ENCODE measurements at regions not wholly inside any gene's neighbourhood (a gene's known extent, or its start where the extent isn't known, plus 50 kb on each side); places are given as distances from the start of the nearest gene placed in this dataset.
A peak's percentile ranks its signal among the peaks of the same experiment; 100 is the strongest.
"Not testable (repeated sequence)": the region's sequence is repeated elsewhere in the genome, so short reads cannot be mapped to it uniquely, and the experiment has no call there.

DNA sequence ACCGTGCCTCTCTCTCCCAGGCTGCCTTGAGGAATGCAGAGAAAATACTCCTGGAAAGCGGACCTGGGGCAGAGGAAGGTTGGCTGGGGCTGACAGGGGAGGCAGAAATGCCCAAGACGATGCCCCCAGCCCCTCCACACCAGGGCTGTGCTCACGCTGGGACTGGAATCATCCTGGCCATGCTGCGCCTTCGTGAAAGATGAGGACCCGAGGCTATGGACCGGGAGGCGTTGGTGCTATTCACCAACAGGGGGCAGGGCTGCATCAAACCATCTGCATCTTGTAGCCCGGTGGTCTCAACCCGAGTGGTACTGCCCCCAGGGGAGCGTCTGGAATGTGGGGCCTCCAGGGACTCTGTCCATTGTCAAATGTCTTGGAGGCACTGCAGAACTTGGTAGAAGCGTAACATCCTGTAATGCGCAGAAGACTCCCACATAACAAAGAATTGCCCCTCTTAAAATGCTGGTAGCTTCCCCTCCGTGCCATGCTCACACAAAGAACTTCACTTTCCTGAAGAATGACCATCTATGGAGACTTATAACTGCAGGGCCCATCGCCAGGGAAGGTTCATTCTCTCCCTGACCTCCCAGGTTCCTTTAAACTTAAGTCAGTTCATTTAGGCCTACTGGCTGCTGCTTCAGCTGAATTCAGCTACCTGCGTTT is 251.2 kb downstream of the RRAGC start:
- peak in 1 of 2 experiments; percentile 5 for DNase-seq

DNA sequence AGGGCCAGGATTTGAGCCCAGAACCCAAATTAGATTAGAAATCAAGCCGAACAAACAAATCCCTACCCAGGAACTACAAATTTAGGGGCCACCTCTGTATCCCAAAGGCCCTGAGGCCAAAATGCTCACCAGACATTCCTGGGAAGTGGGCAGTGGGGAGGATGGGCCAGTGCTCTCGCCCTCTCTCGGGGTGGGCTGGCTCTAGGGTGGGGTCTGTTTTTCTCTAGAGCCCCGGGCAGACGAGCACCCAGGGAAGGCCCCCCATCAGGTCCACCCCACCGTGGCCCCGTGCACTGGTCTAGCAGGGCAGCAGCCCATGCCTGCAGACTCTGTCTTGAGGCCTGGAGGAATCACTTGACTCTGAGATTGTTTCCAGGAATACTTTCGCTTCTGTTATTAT is 252.0 kb downstream of the RRAGC start:
- DNase-seq = no peak

DNA sequence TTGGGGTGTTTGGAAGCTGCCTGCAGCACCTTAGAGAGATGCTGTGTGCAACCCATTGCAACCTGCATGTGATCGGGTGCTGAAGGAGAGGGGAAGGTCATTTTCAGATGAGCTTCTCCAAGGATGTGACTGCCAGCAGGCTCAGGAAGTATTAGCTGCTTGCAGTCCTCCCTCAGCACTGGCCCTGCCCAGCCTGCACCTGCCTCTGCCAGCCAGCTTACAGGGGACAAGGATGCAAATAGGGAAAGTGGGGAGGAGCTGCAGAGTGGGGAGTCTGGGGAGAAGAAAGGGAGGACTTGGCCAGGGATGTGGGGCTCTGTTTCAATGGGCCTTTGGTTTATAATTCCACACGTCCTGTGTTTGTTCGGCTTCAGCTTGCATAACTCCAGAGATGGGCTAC is 254.5 kb downstream of the RRAGC start:
- DNase-seq = no peak

DNA sequence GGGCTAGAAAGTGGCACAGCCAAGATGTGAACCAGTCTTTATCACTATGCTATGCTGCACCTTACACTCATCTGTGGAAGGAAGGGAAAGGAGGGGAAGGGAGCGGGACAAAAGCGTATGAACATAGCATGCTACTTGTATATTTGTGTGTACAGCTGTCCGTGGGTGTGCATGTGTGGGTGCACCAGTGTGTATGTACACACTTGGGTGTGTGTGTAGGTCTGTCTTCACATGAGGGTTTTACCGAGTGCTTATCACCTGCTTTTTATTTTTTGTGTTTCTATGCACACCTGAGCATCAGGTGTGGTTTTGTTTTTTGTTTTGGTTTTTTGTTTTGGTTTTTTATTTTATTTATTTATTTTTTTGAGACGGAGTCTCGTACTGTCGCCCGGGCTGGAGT is 255.7 kb downstream of the RRAGC start:
- DNase-seq = no peak

DNA sequence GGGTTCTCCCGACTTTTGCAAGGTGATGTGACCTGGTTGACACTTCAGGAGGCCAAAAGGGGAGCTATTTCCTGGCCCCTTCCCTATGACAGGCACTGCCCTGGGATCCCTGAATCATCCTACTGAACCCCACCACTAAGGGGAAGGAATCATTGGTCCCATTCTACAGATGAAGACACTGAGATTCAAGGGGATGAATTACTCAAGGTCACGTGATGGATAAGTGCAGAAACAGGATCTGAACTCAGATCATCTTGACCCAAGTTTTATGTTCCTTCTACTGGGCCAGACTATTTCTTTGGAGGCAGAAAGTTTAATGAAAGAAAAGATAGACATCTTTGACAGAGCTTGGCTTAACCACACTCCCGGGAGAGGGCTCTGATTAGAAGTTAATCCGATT is 258.7 kb downstream of the RRAGC start:
- no peak for DNase-seq

DNA sequence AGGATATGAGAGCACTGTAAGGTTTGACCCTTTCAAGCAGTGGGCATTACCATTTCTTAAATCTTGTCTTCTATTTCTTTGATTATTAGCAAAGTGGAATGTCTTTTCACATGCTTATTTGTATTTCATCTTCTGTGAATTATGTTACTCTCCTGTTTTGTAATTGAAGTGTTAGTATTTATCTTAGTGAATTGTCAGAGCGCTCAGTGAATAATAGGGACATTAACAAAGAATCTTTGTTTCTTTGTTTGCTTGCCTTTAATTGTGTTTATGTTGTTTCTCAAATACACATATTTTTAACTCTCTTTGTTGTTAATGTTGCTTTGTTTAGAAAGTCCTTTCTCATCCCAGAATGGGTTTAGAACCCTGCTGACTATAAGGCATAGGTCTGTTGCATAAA is 259.3 kb downstream of the RRAGC start:
- DNase-seq = no peak

DNA sequence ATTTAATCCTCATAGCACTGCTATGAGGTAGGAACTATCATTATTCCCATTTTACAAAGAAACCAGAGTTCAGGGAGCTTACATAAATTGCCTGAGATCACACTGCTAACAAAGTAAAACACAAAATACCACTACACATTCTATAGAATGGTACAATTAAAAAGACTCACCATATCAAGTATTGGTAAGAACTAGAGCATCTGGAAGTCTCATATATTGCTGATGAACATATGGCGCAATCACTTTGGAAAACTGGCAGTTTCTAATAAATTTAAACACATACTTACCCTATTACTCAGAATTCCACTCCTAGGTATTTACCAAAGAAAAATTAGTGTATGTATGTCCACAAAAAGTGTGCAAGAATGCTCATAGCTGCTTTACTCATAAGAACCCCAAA is 261.5 kb downstream of the RRAGC start:
- DNase-seq = no peak

DNA sequence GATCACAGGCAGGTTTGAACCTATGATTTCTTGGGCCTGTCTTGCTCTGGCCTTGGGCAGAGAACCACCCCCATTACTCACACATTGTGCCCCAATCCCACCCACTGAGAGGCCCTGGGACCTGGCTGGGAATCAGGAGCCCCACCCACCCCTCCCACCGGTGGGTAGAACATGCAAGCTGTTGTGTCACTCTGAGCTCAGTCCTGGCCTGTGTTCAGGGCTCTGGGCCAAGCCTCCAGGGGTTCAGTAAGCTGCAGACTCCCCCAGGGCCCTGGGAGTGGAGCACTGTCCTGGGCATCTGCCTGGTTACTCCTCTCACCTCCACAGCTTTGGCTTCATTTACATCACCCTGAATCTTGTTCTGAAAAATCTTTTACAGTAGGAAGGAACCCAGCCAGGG is 270.5 kb downstream of the RRAGC start:
- DNase-seq = no peak

DNA sequence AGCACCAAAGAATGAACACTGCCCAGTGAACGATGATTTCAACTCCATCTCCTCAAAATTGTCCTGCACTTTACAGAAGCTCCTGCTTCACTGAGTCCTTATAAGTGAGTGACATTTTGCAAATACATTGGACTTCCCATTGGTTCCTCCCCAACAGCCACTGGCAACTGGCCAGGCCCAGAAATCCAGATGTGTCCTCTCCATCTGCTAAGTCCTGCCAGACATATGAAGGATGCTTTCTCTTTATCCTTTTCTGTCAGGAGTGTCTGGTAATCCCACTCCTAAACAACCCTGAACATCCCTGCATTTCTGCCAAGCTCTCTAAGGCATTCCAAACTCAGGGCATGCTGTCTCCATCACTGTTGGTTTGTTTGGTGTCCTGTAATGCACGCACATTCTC is 271.8 kb downstream of the RRAGC start:
- DNase-seq = no peak

DNA sequence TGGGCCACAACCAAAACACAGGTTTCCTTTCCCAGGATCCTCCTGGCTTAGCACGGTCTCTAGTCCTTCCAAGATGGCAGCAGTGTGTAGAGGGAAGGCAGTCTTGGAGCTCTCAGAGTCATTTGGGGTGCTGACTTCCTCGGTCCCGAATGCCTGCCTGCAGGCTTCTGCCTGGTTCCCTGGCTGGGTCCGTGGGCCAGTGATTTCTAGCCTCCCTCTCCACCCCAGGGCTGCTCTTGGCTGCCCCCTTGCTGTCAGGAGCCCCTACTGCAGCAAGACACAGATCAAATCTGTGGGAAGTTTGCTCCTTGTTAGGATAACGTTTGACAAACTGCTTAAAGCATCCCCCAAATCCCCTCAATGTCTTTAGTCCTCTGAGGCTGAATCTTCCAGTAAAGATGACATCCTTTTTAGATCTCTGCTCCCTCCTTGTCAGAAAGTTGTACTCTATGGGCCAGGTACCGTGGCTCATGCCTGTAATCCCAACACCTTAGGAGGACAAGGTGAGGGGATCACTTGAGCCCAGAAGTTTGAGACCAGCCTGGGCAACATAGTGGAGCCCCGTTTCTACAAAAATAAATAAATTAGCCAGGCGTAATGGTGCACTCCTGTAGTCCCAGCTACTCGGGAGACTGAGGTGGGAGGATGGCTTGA is 272.5 kb downstream of the RRAGC start:
- DNase-seq = no peak

DNA sequence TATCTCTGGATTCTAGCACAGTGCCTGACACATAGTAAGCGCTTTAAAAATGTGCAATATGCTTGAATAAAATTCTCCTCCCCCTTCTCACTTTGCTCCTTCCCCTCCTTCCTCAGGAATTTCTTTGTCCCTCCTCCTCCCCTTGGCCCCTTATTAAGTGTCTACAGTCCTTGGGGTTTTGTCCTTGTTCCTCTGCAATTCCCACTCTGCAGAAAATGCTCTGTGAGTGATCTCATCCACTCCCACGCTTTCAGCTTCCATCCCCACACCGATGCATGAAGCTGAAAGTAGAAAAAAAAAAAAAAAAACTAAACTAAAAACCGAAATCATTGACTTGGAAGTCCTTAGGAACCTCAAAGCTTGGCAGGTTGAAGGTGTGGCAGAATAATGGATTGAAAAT is 273.6 kb downstream of the RRAGC start:
- no peak for DNase-seq

DNA sequence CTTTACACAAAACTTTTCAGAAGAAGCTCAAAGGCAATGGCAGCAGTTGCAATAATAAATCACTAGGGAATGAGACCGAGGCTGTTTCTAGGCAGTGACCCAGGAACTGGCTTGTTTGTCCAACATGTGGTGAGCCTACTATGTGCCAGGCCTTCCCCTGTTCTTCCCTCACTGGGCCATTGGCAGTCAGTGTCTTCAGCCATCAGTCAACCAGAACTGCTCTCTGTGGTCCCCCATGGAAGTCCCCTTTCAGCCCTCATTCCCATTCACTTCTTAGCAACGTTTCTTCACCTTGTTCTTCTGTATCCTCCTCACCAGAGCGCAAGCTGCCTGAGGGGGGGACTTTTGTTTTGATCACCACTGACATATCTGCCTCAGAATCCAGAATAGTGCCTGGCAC is 274.1 kb downstream of the RRAGC start:
- DNase-seq = no peak

DNA sequence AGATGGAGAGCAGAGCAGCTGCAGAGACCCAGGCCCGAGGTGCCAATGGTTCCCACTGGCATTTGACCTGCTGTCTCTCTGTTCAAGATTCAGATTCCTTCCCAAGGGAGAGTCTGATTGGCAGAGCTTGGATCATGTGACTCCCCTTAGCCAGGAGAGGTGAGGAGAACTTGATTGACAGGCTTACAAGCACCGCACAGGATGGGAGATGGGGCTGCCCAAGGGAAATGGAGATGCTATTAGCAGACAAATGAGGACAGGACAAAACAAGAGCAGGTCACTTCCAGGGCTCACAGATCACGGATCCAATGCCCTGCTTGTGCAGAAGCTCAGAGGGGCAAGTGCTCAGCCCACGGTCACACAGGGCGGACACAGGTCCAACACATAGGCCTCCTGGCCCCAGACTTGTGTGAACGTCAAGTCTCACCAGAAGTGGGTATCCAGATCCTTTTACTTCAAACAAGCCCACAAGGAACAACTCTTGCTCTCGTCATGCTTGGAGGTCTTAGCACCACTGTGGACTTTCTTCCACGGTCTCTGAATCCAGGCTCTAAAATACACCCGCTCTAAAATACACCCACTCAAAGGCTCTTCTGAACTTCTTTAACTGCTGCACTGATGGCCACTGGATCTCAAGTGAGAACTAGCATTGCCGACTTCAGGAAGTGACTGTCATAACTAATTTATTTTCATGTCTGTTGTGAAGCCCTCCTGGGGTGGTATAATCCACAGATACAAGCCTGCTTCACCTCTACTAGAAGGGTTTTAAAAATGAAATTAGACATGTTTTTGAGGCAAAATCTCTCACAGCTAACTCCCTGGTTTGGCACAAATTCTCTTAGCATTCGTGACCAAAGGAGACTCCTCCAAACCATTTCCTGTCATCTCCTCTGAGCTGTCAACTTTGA is 274.9 kb downstream of the RRAGC start:
- no peak for DNase-seq

DNA sequence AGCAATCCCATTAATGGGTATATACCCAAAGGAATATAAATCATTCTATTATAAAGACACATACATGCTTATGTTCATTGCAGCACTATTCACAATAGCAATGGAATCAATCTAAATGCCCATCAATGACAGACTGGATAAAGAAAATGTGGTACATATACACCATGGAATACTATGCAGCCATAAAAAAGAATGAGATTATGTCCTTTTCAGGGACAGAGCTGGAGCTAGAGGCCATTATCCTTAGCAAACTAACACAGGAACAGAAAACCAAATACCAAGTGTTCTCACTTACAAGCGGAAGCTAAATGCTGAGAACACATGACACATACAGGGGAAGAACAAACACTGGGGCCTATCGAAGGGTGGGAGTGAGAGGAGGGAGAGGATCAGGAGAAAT is 276.3 kb downstream of the RRAGC start:
- not testable (repeated sequence) for DNase-seq

DNA sequence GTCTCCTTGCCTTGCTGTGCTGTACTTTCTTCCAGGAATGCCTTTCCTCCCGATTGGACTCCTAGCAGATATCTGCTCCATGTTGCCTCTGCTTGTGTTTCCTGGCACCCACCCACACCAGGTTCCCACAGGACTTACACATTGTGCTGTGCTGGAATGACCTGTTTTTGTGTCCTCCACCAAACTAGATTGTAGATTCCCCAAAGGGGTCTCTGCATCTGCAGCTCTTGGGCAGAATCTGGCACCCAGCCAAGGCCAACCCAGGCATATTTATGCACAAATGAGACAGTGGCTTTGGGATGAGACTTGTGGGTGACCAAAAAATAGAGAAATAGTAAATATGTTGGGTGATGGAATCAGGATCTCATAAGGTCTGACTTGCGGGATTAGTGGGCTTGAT is 278.2 kb downstream of the RRAGC start:
- DNase-seq = no peak

DNA sequence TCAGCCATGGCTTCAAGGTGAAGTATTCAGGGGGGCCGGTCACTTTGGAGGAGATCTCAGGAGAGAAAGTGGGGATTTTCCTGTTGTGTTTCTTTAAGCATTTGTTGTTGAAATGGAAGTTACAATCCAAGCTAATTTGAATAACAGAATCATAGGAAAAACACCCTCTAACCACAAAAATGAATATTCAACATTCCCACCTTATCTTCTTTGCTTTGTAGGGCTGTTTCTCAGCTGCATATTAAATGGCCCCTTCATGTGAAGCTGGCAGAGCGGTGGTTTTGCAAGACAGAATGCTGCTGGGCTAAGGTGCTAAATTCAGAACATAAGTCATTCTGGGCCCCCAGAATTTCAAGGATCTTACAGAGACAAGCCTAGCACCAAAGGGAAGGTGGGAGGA is 279.0 kb downstream of the RRAGC start:
- DNase-seq = no peak

DNA sequence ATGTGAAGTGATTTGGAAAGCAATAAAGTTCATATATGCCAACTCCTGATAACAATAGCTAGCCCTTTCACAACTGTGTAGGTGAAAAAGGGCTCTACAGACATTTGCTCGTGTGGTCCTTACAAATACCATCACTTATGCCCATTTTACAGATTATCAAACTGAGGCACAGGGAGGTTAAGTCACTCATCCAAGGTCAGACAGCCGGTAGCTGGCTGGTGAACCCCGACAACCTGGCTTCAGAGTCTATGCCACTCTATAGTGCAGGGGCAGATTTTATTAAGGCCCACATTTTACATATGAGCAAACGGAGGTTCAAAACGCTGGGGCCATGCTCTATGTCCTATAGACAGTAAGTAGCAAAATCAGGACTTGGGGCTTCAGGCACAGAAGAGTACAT is 280.5 kb downstream of the RRAGC start:
- no peak for DNase-seq

DNA sequence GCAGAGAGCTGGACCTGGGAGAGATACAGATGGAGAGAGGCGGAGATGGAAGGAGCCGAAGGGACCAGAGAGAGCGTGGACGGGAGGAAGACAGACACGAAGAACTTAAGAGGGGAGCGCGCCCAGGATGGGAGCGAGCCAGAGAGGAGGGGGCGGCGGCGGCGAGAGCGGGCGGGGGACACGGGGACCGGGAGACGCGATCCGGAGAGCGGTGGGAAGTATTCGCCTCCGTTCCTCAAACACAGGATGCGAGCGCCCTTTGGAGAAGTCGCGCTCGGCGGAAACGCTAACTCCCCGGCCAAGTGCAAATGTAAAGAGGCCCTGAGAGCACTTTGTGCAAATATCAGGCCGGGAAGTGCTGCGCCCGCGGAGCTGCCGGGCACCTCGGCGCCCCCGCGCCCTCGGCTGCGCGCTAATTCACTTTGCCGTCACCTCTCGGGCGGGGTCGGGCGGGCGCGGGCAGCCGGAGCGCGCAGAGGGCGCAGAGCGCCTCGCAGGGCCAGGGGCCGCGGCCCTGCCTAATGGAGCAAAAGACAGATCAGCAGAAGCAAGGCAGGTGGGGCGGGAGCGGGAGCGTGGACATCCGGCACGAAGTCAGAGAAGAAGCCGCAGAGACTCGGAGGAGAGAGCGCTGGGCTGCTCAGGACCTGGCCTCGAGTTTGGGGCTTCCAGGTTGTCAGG is 281.2 kb downstream of the RRAGC start:
- no peak for DNase-seq

DNA sequence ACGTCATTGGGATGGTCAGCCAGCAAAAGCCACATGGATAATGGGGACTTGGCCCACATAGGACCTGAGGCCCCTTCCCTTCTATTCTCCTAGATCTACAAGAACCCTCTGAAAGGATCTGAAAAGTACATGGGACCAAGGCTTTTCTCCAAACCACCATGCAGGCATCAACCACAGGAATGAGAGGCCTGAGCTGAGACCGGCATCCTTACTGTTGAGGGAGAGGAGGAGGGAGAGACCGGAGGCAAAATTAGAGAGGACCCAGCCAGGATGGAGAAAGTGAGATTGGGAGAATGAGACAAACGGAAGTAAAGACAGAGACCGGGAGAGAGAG is 281.7 kb downstream of the RRAGC start:
- no peak for DNase-seq

DNA sequence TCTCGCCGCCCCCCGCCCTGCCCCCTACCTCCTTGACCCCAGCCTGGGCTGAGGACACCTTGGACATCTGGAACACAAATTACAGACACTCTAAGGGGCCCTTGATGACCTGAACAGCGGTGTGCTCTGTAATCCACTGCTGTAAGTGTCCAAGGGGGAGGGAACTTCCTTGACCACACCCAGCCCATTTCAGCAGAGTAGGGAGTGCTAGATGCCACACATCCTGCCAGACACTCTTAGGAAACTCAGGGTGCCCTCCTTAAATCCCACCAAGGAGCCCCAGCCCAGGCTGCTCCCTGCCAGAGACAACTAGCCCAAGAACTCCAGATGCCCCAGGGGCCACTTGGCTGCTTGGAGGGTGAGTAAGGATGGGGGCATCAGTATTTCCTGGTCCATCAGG is 282.2 kb downstream of the RRAGC start:
- no peak for DNase-seq

DNA sequence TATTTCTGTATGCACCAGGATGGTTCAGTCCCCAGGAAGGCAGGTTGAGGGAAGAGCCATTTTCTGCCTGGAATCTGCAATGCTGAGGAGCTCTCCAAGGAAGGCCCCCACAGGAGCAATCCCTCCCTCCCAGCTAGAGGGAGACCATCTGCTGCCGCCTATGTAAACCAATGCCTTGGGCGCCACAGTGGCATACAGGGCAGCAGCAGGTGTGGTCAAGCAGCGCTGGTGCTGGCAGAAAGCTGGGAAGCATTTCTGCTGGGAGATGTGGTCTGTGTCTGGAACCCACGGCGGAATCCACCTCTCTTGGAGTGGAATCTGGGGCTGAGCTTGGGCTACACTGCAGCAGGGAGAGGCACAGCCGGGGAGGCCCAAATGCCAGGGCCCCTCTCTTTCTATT is 283.3 kb downstream of the RRAGC start:
- peak in 1 of 2 experiments; percentile 50 for DNase-seq

DNA sequence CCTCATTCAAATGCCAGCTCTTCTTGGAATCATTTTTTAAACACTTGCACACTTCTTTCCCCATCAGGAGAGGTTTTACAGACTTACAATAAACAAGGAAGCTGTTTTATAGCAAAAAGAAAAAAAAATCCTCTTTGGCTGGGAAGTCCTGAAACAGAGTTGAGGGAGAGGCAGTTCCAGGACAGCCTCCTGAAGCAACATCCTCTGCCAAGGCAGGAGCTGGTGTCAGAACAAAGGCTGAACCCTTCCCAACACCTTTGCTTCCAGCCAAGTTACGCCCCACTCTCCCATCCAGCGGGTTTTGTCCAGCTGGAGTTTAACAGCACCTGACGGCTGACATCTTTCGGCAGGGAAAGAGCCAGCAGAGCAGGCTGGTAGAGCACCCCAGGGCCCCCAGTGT is 287.8 kb downstream of the RRAGC start:
- DNase-seq = no peak

DNA sequence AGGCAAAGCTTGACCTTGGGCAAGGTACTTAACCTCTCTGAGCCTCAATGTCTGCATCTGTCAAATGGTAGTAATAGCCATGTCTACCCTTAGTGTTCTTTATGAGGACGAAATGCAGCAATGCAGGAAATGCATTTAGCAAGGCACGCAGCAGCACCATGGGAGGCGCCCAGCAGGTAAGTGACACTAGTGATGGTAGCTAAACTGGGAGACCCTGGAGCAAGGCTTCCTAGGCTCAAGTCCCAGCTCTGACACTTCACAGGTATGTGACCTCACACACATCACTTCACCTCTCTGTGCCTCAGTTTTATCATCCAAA is 289.0 kb downstream of the RRAGC start:
- no peak for DNase-seq
